ENCODE measurements at regions not wholly inside any gene's neighbourhood (a gene's known extent, or its start where the extent isn't known, plus 50 kb on each side); places are given as distances from the start of the nearest gene placed in this dataset.

DNA sequence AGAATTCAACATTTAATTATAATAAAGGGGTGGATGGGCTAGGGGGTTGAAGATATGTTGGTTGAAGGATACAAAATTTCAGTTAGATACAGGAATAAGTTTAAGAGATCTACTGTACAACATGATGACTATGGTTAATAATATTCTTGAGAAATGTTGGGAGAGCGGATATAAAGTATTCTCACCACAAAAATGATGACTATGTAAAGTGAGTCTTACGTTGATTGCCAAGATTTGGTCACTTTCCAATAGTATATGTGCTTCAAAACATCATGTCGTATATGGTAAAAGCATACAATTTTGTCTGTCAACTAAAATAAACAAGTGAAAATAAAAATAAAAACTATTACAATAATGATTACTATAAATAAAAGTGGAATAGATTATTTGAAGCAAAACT is 802.0 kb downstream of the C12orf50 start:
- Histone ChIP-seq H3K9me3 (no peaks in the 10 kb centered on the region), H3K4me1 (no peaks in the 10 kb centered on the region), H3K4me3 (no peak overlapping the region), H3K27ac (no peak overlapping the region), H3K27me3 (ENCODE audit: low read depth) (no peaks in the 10 kb centered on the region), H3K36me3 (no peaks in the 10 kb centered on the region)
- no peak for TF ChIP-seq CTCF (IDR thresholded peaks at IDR 0.05)
- no peak for DNase-seq
- intact Hi-C loops (cut with DNase I) = no loop called here
- ATAC-seq = no peak

- Histone ChIP-seq H3K4me3 (no peak overlapping the region), H3K4me1 (no peaks in the 10 kb centered on the region), H3K9me3 (no peaks in the 10 kb centered on the region), H3K27me3 (ENCODE audit: low read depth) (no peaks in the 10 kb centered on the region), H3K27ac (no peak overlapping the region), H3K36me3 (no peaks in the 10 kb centered on the region)
- no peak for ATAC-seq
- no peak for TF ChIP-seq CTCF (IDR thresholded peaks at IDR 0.05)
- intact Hi-C loops (cut with DNase I) = no loop called here
- no peak for DNase-seq
Observed at GRCh38 chr12:87217491-87217890, 811.7 kb downstream of the C12orf50 start.

DNA sequence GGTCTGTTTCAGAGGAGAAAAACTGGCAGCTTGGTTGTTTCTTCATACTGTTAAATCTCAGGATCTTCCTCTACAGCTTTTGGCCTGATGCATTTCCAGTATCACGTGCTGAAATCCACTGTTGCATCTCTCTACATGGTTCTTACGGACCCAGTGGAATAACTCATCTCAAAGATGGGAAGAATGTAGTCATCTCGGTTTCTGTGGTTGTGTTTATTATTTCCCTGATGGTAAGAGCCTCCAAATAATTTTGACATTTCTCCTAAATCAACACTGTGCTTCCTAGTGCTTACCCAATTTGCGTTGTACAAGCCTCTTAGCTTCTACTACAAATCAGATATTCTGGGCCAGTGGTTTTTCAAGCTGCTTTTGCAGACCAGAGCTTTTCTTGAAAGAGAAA is 812.8 kb downstream of the C12orf50 start:
- Histone ChIP-seq H3K36me3 (no peaks in the 10 kb centered on the region), H3K9me3 (no peaks in the 10 kb centered on the region), H3K4me3 (no peak overlapping the region), H3K27me3 (ENCODE audit: low read depth) (no peaks in the 10 kb centered on the region), H3K4me1 (no peaks in the 10 kb centered on the region), H3K27ac (no peak overlapping the region)
- DNase-seq (no peak), ATAC-seq (no peak)
- intact Hi-C loops (cut with DNase I) = no loop called here
- no peak for TF ChIP-seq CTCF (IDR thresholded peaks at IDR 0.05)

DNA sequence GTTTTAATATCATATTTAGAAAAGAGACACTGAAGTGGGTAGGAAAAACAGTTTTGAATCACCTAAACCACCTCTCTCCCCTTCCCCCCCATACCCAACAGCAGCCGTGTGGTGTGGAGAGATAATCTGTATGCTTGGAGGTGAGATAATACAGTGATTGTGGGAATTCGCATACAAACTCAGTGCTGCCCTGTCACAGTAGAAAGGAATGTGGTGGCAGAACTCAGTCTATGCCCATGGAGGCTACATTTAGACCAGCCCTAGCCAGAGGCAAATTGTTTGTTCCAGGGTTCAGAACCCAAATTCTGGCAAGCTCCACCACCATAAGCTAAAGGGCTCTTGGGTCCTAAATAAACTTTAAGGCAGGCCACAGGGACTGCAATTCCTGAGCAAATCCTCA is 827.0 kb downstream of the C12orf50 start:
- intact Hi-C loops (cut with DNase I) = no loop called here
- Histone ChIP-seq H3K4me3 (no peak overlapping the region), H3K4me1 (no peaks in the 10 kb centered on the region), H3K27me3 (ENCODE audit: low read depth) (no peaks in the 10 kb centered on the region), H3K36me3 (no peaks in the 10 kb centered on the region), H3K9me3 (no peaks in the 10 kb centered on the region), H3K27ac (no peak overlapping the region)
- ATAC-seq (no peak), DNase-seq (no peak)
- no peak for TF ChIP-seq CTCF (IDR thresholded peaks at IDR 0.05)

- Histone ChIP-seq H3K27ac (no peak overlapping the region), H3K4me1 (no peaks in the 10 kb centered on the region), H3K4me3 (no peak overlapping the region), H3K27me3 (ENCODE audit: low read depth) (no peaks in the 10 kb centered on the region), H3K36me3 (no peaks in the 10 kb centered on the region), H3K9me3 (no peaks in the 10 kb centered on the region)
- intact Hi-C loops (cut with DNase I) = no loop called here
- ATAC-seq (no peak), DNase-seq (no peak)
- no peak for TF ChIP-seq CTCF (IDR thresholded peaks at IDR 0.05)
Observed at GRCh38 chr12:87201598-87201997, 827.6 kb downstream of the C12orf50 start.
